ENCODE measurements at regions not wholly inside any gene's neighbourhood (a gene's known extent, or its start where the extent isn't known, plus 50 kb on each side); places are given as distances from the start of the nearest gene placed in this dataset.
A peak's percentile ranks its signal among the peaks of the same experiment; 100 is the strongest.

- Histone ChIP-seq H4K20me1 (ENCODE audit: insufficient read depth) (no peaks in the 10 kb centered on the region), H3K9me2 (no peaks in the 10 kb centered on the region), H3K79me2 (ENCODE audit: insufficient read depth) (no peaks in the 10 kb centered on the region), H3K27ac (ENCODE audit: low read depth in 2 of 2, low read length in 1 of 2) (peak overlapping the region in 1 of 2 experiments; percentile 95; a peak in 2 of 4 replicates), H3F3A (replicated peaks; ENCODE audit: insufficient read depth) (peaks cover 35% of the 10 kb centered on the region), H3K36me3 (replicated peaks in 1 of 2; ENCODE audit: control insufficient read depth in 1 of 2, insufficient read depth in 2 of 2, low read length in 1 of 2) (no peaks in the 10 kb centered on the region), H3K9me3 (no peaks in the 10 kb centered on the region), H3K4me1 (ENCODE audit: control insufficient read depth in 1 of 2, insufficient read depth in 2 of 2, low read depth in 1 of 2, low read length in 1 of 2) (peaks cover 0 to 12% of the 10 kb centered on the region in 2 experiments; a peak in 2 of 4 replicates), H2AFZ (ENCODE audit: low read depth) (no peak overlapping the region), H3K4me3 (ENCODE audit: low read depth in 2 of 2, low read length in 1 of 2) (no peak overlapping the region), H3K4me2 (no peak overlapping the region), H3K9ac (no peak overlapping the region), H3K27me3 (ENCODE audit: insufficient read depth) (no peaks in the 10 kb centered on the region)
- no peak for DNase-seq
- WGBS (ENCODE audit: low lambda C conversion rate): 52% methylated on average over 4 of the region's 4 CpGs
- POLR2A ChIA-PET: no interaction called here
- CTCF ChIA-PET: no interaction called here
- TF ChIP-seq TAF1 (IDR thresholded peaks at IDR 0.05; ENCODE audit: borderline replicate concordance, low read depth, low read length): no peak
- TF ChIP-seq FOSL2 (IDR thresholded peaks at IDR 0.05; ENCODE audit: borderline replicate concordance, low read depth): no peak
- no peak for TF ChIP-seq TEAD4 (IDR thresholded peaks at IDR 0.05; ENCODE audit: borderline replicate concordance, insufficient read depth)
- no peak for TF ChIP-seq TCF12 (IDR thresholded peaks at IDR 0.05)
- no peak for TF ChIP-seq RFX5 (IDR thresholded peaks at IDR 0.05; ENCODE audit: low read length)
- TF ChIP-seq EP300 (IDR thresholded peaks at IDR 0.05; ENCODE audit: borderline replicate concordance in 1 of 2, low read depth in 1 of 2, low read length in 1 of 2): no peak
- no peak for TF ChIP-seq EZH2phosphoT487 (IDR thresholded peaks at IDR 0.05; ENCODE audit: borderline replicate concordance, low read depth)
- TF ChIP-seq NRF1 (IDR thresholded peaks at IDR 0.05; ENCODE audit: low read depth, low read length): no peak
- TF ChIP-seq SMC3 (IDR thresholded peaks at IDR 0.05; ENCODE audit: low read depth, low read length): no peak
- TF ChIP-seq JUND (IDR thresholded peaks at IDR 0.05): no peak
- TF ChIP-seq MEF2A (IDR thresholded peaks at IDR 0.05; ENCODE audit: borderline replicate concordance, low read depth): no peak
- TF ChIP-seq FOXM1 (IDR thresholded peaks at IDR 0.05; ENCODE audit: low read depth): no peak
- TF ChIP-seq CTCF (IDR thresholded peaks at IDR 0.05): no peak
- no peak for TF ChIP-seq CHD2 (IDR thresholded peaks at IDR 0.05; ENCODE audit: low read length, partially characterized antibody)
These were observed 446.6 kb upstream of the JAG1 start for GRCh38 chr20:11120431-11120830.

- no peak overlapping the region for H3K9ac ChIP-seq
- no peaks in the 10 kb centered on the region for H3K27me3 ChIP-seq (ENCODE audit: insufficient read depth)
- ChIA-PET CTCF (no interaction called here), POLR2A (no interaction called here)
- H3K4me3 ChIP-seq (ENCODE audit: low read depth in 2 of 2, low read length in 1 of 2): no peak overlapping the region
- peaks cover 11% of the 10 kb centered on the region for H3F3A ChIP-seq (replicated peaks; ENCODE audit: insufficient read depth)
- no peak overlapping the region for H2AFZ ChIP-seq (ENCODE audit: low read depth)
- no peak for DNase-seq
- no peaks in the 10 kb centered on the region for H4K20me1 ChIP-seq (ENCODE audit: insufficient read depth)
- no peaks in the 10 kb centered on the region for H3K79me2 ChIP-seq (ENCODE audit: insufficient read depth)
- 70% methylated on average over 2 of the region's 2 CpGs for WGBS (ENCODE audit: low lambda C conversion rate)
- no peaks in the 10 kb centered on the region for H3K36me3 ChIP-seq (replicated peaks in 1 of 2; ENCODE audit: control insufficient read depth in 1 of 2, insufficient read depth in 2 of 2, low read length in 1 of 2)
- peak; percentile 17; the same call in 1 of the 2 replicates for TF ChIP-seq TCF12 (IDR thresholded peaks at IDR 0.05)
- no peak for TF ChIP-seq ZBTB33 (IDR thresholded peaks at IDR 0.05; ENCODE audit: borderline replicate concordance, low read depth)
- no peaks in the 10 kb centered on the region for H3K9me3 ChIP-seq
- no peak overlapping the region for H3K4me2 ChIP-seq
- H3K9me2 ChIP-seq: no peaks in the 10 kb centered on the region
- no peaks in the 10 kb centered on the region for H3K4me1 ChIP-seq (ENCODE audit: control insufficient read depth in 1 of 2, insufficient read depth in 2 of 2, low read depth in 1 of 2, low read length in 1 of 2)
- H3K27ac ChIP-seq (ENCODE audit: low read depth in 2 of 2, low read length in 1 of 2): peak overlapping the region in 1 of 2 experiments; percentile 28; a peak in 2 of 4 replicates
These were observed 451.2 kb upstream of the JAG1 start for GRCh38 chr20:11124849-11125505.
